ENCODE measurements at regions not wholly inside any gene's neighbourhood (a gene's known extent, or its start where the extent isn't known, plus 50 kb on each side); places are given as distances from the start of the nearest gene placed in this dataset.

GRCh38 chr1:157353546-157353945 is 198.8 kb downstream of the FCRL5 start:
- 0 out of 2 replicates have a peak, but pooled peaks cover 3% of the 10 kb centered on the region for H3K9me2 ChIP-seq (ENCODE audit: insufficient read depth)
- no peak overlapping the region for H2AFZ ChIP-seq
- ATAC-seq (no peak), DNase-seq (ENCODE audit: low spot score) (no peak)
- no peak overlapping the region for H3K27ac ChIP-seq (ENCODE audit: low read depth)
- H3F3A ChIP-seq (replicated peaks; ENCODE audit: low read depth) = no peaks in the 10 kb centered on the region
- no peaks in the 10 kb centered on the region for H3K79me2 ChIP-seq (replicated peaks; ENCODE audit: insufficient read depth)
- Mint-ChIP-seq H3K4me3 (no peak overlapping the region), H3K9me3 (peaks cover 6% of the 10 kb centered on the region), H3K27ac (no peak overlapping the region), H3K4me1 (no peaks in the 10 kb centered on the region), H3K27me3 (ENCODE audit: insufficient read depth, low read depth, poor library complexity) (peaks cover 3% of the 10 kb centered on the region), H3K36me3 (ENCODE audit: low read depth) (peaks cover 6% of the 10 kb centered on the region; the same call in 2 of the 3 replicates)
- no peak for TF ChIP-seq NANOG (IDR thresholded peaks at IDR 0.05; ENCODE audit: borderline replicate concordance)
- TF ChIP-seq CREB1 (CRISPR knock-in tag; IDR thresholded peaks at IDR 0.05; ENCODE audit: low read depth) = no peak
- TF ChIP-seq REST (IDR thresholded peaks at IDR 0.05; ENCODE audit: unreplicated experiment) = no peak
- TF ChIP-seq ETS1 (IDR thresholded peaks at IDR 0.05) = no peak
- TF ChIP-seq ZNF114 (CRISPR knock-in tag; IDR thresholded peaks at IDR 0.05) = no peak
- TF ChIP-seq, protein P1, sequence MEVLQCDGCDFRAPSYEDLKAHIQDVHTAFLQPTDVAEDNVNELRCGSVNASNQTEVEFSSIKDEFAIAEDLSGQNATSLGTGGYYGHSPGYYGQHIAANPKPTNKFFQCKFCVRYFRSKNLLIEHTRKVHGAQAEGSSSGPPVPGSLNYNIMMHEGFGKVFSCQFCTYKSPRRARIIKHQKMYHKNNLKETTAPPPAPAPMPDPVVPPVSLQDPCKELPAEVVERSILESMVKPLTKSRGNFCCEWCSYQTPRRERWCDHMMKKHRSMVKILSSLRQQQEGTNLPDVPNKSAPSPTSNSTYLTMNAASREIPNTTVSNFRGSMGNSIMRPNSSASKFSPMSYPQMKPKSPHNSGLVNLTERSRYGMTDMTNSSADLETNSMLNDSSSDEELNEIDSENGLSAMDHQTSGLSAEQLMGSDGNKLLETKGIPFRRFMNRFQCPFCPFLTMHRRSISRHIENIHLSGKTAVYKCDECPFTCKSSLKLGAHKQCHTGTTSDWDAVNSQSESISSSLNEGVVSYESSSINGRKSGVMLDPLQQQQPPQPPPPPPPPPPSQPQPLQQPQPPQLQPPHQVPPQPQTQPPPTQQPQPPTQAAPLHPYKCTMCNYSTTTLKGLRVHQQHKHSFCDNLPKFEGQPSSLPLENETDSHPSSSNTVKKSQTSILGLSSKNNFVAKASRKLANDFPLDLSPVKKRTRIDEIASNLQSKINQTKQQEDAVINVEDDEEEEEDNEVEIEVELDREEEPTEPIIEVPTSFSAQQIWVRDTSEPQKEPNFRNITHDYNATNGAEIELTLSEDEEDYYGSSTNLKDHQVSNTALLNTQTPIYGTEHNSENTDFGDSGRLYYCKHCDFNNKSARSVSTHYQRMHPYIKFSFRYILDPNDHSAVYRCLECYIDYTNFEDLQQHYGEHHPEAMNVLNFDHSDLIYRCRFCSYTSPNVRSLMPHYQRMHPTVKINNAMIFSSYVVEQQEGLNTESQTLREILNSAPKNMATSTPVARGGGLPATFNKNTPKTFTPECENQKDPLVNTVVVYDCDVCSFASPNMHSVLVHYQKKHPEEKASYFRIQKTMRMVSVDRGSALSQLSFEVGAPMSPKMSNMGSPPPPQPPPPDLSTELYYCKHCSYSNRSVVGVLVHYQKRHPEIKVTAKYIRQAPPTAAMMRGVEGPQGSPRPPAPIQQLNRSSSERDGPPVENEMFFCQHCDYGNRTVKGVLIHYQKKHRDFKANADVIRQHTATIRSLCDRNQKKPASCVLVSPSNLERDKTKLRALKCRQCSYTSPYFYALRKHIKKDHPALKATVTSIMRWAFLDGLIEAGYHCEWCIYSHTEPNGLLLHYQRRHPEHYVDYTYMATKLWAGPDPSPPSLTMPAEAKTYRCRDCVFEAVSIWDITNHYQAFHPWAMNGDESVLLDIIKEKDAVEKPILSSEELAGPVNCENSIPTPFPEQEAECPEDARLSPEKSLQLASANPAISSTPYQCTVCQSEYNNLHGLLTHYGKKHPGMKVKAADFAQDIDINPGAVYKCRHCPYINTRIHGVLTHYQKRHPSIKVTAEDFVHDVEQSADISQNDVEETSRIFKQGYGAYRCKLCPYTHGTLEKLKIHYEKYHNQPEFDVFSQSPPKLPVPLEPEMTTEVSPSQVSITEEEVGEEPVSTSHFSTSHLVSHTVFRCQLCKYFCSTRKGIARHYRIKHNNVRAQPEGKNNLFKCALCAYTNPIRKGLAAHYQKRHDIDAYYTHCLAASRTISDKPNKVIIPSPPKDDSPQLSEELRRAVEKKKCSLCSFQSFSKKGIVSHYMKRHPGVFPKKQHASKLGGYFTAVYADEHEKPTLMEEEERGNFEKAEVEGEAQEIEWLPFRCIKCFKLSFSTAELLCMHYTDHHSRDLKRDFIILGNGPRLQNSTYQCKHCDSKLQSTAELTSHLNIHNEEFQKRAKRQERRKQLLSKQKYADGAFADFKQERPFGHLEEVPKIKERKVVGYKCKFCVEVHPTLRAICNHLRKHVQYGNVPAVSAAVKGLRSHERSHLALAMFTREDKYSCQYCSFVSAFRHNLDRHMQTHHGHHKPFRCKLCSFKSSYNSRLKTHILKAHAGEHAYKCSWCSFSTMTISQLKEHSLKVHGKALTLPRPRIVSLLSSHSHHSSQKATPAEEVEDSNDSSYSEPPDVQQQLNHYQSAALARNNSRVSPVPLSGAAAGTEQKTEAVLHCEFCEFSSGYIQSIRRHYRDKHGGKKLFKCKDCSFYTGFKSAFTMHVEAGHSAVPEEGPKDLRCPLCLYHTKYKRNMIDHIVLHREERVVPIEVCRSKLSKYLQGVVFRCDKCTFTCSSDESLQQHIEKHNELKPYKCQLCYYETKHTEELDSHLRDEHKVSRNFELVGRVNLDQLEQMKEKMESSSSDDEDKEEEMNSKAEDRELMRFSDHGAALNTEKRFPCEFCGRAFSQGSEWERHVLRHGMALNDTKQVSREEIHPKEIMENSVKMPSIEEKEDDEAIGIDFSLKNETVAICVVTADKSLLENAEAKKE (CRISPR knock-in tag; IDR thresholded peaks at IDR 0.05) = no peak
- TF ChIP-seq JUNB (IDR thresholded peaks at IDR 0.05; ENCODE audit: unreplicated experiment) = no peak
- no peak for TF ChIP-seq CTCF (conservative IDR thresholded peaks at IDR 0.05; ENCODE audit: low read depth in 2 of 2)
- no peak for TF ChIP-seq STAT1 (IDR thresholded peaks at IDR 0.05; ENCODE audit: unreplicated experiment)
- no peak for TF ChIP-seq EZH2 (IDR thresholded peaks at IDR 0.05; ENCODE audit: low read depth, unreplicated experiment)
- no peaks in the 10 kb centered on the region for H3K36me3 ChIP-seq (ENCODE audit: insufficient read depth)
- no peaks in the 10 kb centered on the region for H3K27me3 ChIP-seq (ENCODE audit: insufficient read depth)
- H3K4me3 ChIP-seq = no peak overlapping the region
- H4K20me1 ChIP-seq (replicated peaks; ENCODE audit: insufficient read depth) = no peaks in the 10 kb centered on the region
- no peaks in the 10 kb centered on the region for H3K4me1 ChIP-seq (ENCODE audit: insufficient read depth)
- no peak overlapping the region for H3K4me2 ChIP-seq
